ENCODE measurements at regions not wholly inside any gene's neighbourhood (a gene's known extent, or its start where the extent isn't known, plus 50 kb on each side); places are given as distances from the start of the nearest gene placed in this dataset.

- no peak for DNase-seq (ENCODE audit: low read depth)
These were observed 242.1 kb upstream of the JUN start for GRCh38 chr1:59025898-59026426.

GRCh38 chr1:59026472-59026948, 242.7 kb upstream of the JUN start:
- DNase-seq (ENCODE audit: low read depth): no peak

GRCh38 chr1:59027177-59027576, 243.3 kb upstream of the JUN start:
- DNase-seq (ENCODE audit: low read depth): no peak

- DNase-seq (ENCODE audit: low read depth): no peak
These were observed 244.2 kb upstream of the JUN start for GRCh38 chr1:59028048-59028447.

GRCh38 chr1:59029411-59030167, 245.7 kb upstream of the JUN start:
- DNase-seq (ENCODE audit: low read depth): no peak

GRCh38 chr1:59032228-59032627, 248.4 kb upstream of the JUN start:
- no peak for DNase-seq (ENCODE audit: low read depth)

- no peak for DNase-seq (ENCODE audit: low read depth)
These were observed 249.9 kb upstream of the JUN start for GRCh38 chr1:59033761-59034160.

GRCh38 chr1:59034925-59035324, 251.1 kb upstream of the JUN start:
- DNase-seq (ENCODE audit: low read depth): no peak

GRCh38 chr1:59039551-59039950, 255.7 kb upstream of the JUN start:
- no peak for DNase-seq (ENCODE audit: low read depth)

- no peak for DNase-seq (ENCODE audit: low read depth)
These were observed 256.4 kb upstream of the FGGY start for GRCh38 chr1:59040486-59040885.

GRCh38 chr1:59041646-59042277, 255.1 kb upstream of the FGGY start:
- no peak for DNase-seq (ENCODE audit: low read depth)

- no peak for DNase-seq (ENCODE audit: low read depth)
These were observed 253.1 kb upstream of the FGGY start for GRCh38 chr1:59043796-59044195.

GRCh38 chr1:59044535-59045121, 252.3 kb upstream of the FGGY start:
- no peak for DNase-seq (ENCODE audit: low read depth)

GRCh38 chr1:59045137-59045536, 251.8 kb upstream of the FGGY start:
- DNase-seq (ENCODE audit: low read depth): no peak

- no peak for DNase-seq (ENCODE audit: low read depth)
These were observed 251.3 kb upstream of the FGGY start for GRCh38 chr1:59045636-59046035.

GRCh38 chr1:59046134-59046533, 250.8 kb upstream of the FGGY start:
- DNase-seq (ENCODE audit: low read depth): no peak

GRCh38 chr1:59046730-59047157, 250.2 kb upstream of the FGGY start:
- DNase-seq (ENCODE audit: low read depth): no peak

- DNase-seq (ENCODE audit: low read depth): no peak
These were observed 245.9 kb upstream of the FGGY start for GRCh38 chr1:59051007-59051406.

- no peak for DNase-seq (ENCODE audit: low read depth)
These were observed 244.7 kb upstream of the FGGY start for GRCh38 chr1:59052166-59052590.

GRCh38 chr1:59054172-59054571, 242.7 kb upstream of the FGGY start:
- DNase-seq (ENCODE audit: low read depth): no peak

GRCh38 chr1:59055908-59056719, 240.8 kb upstream of the FGGY start:
- DNase-seq (ENCODE audit: low read depth): no peak

- no peak for DNase-seq (ENCODE audit: low read depth)
These were observed 239.6 kb upstream of the FGGY start for GRCh38 chr1:59057211-59057694.

Data from stimulated activated CD8-positive, alpha-beta memory T cell treated with anti-CD3 and anti-CD28 coated beads, Interleukin-15, amount 100 ng/mL, for 1 hour (primary cell).